H4 (cell line): ENCODE measurements at regions not wholly inside any gene's neighbourhood (a gene's known extent, or its start where the extent isn't known, plus 50 kb on each side); places are given as distances from the start of the nearest gene placed in this dataset.

ENCODE experiments used
- DNase-seq: peaks from one replicate; pipeline ENCODE4 v3.0.0-alpha.2; 2015; ENCODE audit warnings: low spot score

- DNase-seq: no peak
These were observed 73.2 kb upstream of the GALNT5 start for GRCh38 chr2:157184161-157184895.

- no peak for DNase-seq
These were observed 71.9 kb upstream of the GALNT5 start for GRCh38 chr2:157185476-157186227.

DNA sequence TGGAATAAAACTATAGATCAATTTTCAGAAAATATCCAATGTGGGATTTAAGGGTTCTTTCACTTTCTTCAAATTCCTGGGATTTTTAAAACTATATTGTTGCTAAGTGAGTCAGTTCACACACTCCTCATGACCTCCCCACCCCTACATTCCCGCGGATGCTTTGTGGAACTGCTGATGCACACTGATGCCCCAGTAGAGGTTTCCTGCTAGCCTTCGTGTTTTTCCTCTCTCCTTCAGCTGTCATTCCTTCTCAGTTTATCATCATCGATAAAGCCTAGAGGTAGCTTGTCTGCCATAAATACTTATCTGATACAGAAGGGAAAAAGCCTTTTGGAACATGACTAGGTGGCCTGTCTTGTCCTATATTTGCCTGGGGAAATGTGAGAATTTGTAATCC is 67.4 kb upstream of the GALNT5 start:
- no peak for DNase-seq

GRCh38 chr2:157191186-157191585 is 66.3 kb upstream of the GALNT5 start:
- DNase-seq: no peak

DNA sequence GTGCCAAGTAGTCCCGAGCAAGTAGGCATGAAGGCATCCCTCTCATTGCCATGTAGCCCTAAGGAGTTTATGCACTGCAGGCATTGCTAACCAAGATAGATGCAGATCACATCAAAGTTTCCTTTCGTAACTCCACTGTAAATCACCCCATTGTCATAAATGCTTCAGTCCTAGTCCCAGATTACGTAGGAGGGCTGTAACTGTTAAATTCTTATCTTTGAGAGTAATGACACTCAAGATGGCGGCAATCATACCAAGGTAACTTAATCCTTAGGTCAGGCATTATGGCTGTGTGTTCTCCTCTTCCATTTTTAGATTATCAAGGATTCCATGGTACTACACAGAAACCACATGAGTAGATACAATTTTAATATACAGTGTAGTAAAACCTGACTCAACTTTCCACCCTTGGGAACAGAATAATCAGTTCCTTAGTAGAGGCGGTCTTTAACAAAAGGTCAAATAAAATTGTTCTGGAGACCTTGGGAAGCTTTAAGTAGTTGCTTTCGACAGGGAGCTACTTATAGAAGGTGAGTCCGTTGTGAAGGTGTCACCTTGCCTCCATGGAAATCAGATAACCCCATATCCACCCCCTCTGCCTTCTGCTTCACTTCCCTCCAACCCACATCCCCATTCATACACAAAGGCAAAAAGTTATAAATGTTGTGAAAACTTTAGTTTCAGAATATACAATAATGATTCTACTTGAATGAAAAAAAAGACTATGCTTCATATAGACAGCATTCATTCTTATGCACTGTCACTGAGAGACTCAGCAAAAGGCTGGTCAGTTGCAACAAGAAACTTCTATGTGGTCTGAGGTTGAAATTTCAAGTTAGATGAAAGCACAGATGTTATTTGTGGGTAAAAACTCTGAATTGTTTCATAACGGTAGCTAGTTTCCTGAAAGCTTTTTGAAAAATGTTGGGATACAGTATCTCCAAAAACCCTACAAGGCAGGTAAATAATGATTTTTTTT is 64.8 kb upstream of the GALNT5 start:
- no peak for DNase-seq

GRCh38 chr2:157193461-157193860 is 64.0 kb upstream of the GALNT5 start:
- no peak for DNase-seq

DNA sequence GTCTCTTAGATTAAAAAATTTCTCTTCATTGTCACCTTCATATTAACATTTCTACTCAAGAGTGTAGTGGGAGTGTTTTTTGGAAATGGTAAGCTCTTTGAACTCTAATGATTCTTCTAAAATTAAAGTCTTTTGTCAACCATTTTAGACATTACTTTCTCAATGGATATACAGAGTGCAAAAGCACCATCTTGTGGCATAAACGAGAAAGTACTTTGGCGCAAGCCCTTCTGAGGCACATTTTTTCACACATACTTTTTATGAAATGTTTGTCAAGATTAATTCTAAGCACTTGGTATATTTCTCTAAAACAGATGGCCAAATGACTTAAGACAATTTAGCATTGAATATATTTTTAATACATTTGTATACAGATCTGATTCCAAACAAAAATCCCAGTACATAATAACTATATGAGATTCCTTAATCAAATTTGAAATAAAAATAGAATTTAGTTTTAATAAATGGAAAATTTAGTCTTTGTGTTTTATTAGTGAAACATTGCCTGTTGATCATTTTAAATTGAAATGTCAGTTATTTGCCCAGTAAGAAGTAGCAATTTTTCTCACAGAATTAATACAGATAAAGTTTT is 63.3 kb upstream of the GALNT5 start:
- DNase-seq: peak; percentile 49

- DNase-seq: no peak
These were observed 62.7 kb upstream of the GALNT5 start for GRCh38 chr2:157194844-157195243.

GRCh38 chr2:157196956-157197355 is 60.5 kb upstream of the GALNT5 start:
- no peak for DNase-seq

GRCh38 chr2:157197848-157198247 is 59.7 kb upstream of the GALNT5 start:
- DNase-seq: no peak

DNA sequence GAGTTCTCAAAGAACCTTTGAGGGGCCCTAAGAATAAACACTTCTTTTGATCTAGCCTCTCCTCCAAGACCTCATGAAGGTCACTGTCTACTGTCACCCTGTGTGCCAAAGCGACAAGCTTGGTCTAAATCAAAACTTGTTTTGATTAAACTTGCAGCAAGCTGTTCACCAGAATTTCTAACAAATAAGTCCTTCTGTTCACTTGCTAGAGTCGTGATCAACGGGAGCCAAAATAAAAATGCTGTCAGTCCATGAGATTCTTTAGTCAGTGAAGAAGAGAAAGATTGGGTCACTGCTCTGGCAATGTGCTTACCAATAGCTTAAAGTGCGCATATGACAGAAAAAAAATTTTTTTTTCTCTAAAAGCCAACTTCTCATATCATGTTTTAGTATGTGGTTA is 53.9 kb upstream of the GALNT5 start:
- DNase-seq: no peak

GRCh38 chr2:157204401-157204800 is 53.1 kb upstream of the GALNT5 start:
- DNase-seq: no peak

DNA sequence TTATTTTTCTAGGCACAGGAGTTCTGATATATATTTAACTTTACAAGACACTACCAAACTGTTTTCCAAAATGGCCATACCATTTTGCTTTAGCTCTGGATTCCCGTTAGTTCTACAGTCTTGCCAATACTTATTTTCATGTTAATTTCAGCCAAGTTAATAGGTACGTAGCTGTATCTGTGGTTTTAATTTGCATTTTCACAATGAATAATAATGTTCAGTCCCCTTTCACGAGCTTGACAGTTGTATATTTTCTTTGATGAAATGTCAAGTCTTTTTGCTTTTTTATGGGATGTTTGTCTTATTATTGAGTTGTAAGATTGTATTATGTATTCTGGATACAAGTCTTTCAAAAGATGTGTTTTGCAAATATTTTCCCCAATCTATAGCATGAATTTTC is 50.6 kb upstream of the GALNT5 start:
- DNase-seq: no peak
